MCF 10A (cell line): ENCODE measurements at regions not wholly inside any gene's neighbourhood (a gene's known extent, or its start where the extent isn't known, plus 50 kb on each side); places are given as distances from the start of the nearest gene placed in this dataset.

Experiments used
- BruUV-seq: library from RNA; stranded (reverse); fragments of 400-500 nt; replicated peaks from 2 replicates; lab custom pipeline; 2021; lab: Mats Ljungman, UMichigan
- CTCF ChIA-PET: fragments of 300-600 bp; sonication (Branson Sonifier 250); formaldehyde crosslinking; extraction: SDS; loops from one replicate; lab custom pipeline; 2021; ENCODE audit warnings: antibody characterized with exemption, inconsistent platforms; lab: Yijun Ruan, JAX
- POLR2A ChIA-PET: fragments of 300-600, 350-650 bp; sonication (Branson Sonifier 250); formaldehyde crosslinking; extraction: SDS; loops from one replicate; lab custom pipeline; 2020; ENCODE audit warnings: antibody characterized with exemption, inconsistent platforms; lab: Yijun Ruan, JAX
- DNase-seq: peaks from one replicate; pipeline ENCODE4 v3.0.0-alpha.2; 2018; ENCODE audit not compliant: unreplicated experiment
- H3K27ac Mint-ChIP-seq: one replicate; pipeline ENCODE4 v1.8.0; 2022; ENCODE audit warnings: mild to moderate bottlenecking, low read depth, mixed read lengths; ENCODE audit not compliant: unreplicated experiment
- H3K27me3 Mint-ChIP-seq: one replicate; pipeline ENCODE4 v1.8.0; 2022; ENCODE audit warnings: mixed read lengths; ENCODE audit not compliant: insufficient read depth, unreplicated experiment
- H3K36me3 Mint-ChIP-seq: one replicate; pipeline ENCODE4 v1.8.0; 2022; ENCODE audit warnings: mild to moderate bottlenecking, moderate library complexity, mixed read lengths; ENCODE audit not compliant: insufficient read depth, unreplicated experiment
- H3K4me1 Mint-ChIP-seq: one replicate; pipeline ENCODE4 v1.8.0; 2022; ENCODE audit warnings: mixed read lengths; ENCODE audit not compliant: insufficient read depth, unreplicated experiment
- H3K4me3 Mint-ChIP-seq: one replicate; pipeline ENCODE4 v1.8.0; 2022; ENCODE audit warnings: mild to moderate bottlenecking, moderate library complexity, mixed read lengths; ENCODE audit not compliant: unreplicated experiment
- H3K9me3 Mint-ChIP-seq: one replicate; pipeline ENCODE4 v1.8.0; 2022; ENCODE audit warnings: mixed read lengths; ENCODE audit not compliant: unreplicated experiment
- intact Hi-C: fragments of 100-400 bp; cut with micrococcal nuclease; formaldehyde crosslinking; loops from 2 replicates; pipeline ENCODE4 v1.14.1; 2022
- TF ChIP-seq, protein P1 (sequence below): fragments of 200-600 bp; IDR thresholded peaks from one replicate; pipeline ENCODE4 v1.8.0; 2022; ENCODE audit warnings: antibody characterized with exemption, mild to moderate bottlenecking; ENCODE audit not compliant: unreplicated experiment

DNA sequence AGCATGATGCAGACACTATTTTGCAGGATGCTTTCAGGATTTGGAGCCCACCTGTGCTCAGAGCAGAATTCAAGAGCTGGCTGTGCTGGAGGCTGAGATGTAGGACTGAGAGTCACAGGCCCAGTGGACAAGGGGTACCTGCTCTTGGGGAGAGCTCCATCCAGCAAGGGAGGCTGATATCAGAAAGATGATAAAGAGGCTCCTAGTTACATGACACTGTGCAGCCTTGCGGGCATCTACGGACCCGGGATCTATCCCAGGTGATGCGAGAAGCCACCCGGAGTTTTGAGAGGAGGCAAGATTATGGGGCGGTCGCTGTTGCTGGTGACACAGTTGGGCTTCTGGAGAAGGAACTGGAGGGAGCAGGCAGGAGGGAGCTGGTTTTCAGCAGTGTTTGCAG is 579.0 kb downstream of the TBC1D22A start:
- CTCF ChIA-PET = no interaction called here
- TF ChIP-seq, protein P1, sequence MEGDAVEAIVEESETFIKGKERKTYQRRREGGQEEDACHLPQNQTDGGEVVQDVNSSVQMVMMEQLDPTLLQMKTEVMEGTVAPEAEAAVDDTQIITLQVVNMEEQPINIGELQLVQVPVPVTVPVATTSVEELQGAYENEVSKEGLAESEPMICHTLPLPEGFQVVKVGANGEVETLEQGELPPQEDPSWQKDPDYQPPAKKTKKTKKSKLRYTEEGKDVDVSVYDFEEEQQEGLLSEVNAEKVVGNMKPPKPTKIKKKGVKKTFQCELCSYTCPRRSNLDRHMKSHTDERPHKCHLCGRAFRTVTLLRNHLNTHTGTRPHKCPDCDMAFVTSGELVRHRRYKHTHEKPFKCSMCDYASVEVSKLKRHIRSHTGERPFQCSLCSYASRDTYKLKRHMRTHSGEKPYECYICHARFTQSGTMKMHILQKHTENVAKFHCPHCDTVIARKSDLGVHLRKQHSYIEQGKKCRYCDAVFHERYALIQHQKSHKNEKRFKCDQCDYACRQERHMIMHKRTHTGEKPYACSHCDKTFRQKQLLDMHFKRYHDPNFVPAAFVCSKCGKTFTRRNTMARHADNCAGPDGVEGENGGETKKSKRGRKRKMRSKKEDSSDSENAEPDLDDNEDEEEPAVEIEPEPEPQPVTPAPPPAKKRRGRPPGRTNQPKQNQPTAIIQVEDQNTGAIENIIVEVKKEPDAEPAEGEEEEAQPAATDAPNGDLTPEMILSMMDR = no peak
- H3K9me3 Mint-ChIP-seq = peaks cover under 1% of the 10 kb centered on the region
- H3K36me3 Mint-ChIP-seq = peaks cover 6% of the 10 kb centered on the region
- no peak overlapping the region for H3K4me3 Mint-ChIP-seq
- intact Hi-C loops = no loop called here
- no peak overlapping the region for H3K27ac Mint-ChIP-seq
- POLR2A ChIA-PET = no interaction called here
- BruUV-seq = no TSS peak
- peaks cover 11% of the 10 kb centered on the region for H3K27me3 Mint-ChIP-seq
- H3K4me1 Mint-ChIP-seq = peaks cover 18% of the 10 kb centered on the region
- no peak for DNase-seq

DNA sequence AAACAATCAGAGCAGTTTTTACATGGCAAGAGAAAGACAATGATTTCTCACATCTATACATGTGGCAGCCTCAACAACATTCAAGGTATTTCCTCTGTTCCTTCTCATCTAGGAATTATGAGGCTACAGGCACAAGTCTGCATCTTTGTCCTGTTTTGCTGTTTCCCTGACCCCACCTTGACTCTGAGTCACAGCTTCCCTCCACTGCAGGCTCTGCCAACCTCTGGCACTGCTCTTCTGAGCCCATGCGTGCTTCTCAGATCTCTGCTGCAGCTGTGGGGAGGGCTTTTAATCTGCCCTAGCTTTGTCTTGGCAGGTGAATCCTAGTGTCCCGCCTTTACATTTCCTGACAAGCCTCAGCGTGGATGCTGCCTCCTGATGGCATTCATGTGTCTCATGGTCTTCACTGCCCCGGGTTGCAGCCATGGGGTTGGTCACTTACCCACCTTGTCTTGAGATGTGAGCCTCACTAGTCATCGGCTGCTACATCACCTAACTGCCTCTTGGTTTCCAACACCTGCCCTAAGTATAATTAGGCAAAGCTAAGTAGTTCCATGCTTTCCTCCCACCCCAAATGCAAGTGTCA is 578.5 kb downstream of the TBC1D22A start:
- Mint-ChIP-seq H3K27me3 (peaks cover 11% of the 10 kb centered on the region), H3K4me1 (peaks cover 22% of the 10 kb centered on the region), H3K9me3 (peaks cover 6% of the 10 kb centered on the region), H3K4me3 (no peak overlapping the region), H3K36me3 (peaks cover 6% of the 10 kb centered on the region), H3K27ac (no peak overlapping the region)
- TF ChIP-seq, protein P1 = no peak
- intact Hi-C loops = no loop called here
- ChIA-PET POLR2A (no interaction called here), CTCF (no interaction called here)
- BruUV-seq = no TSS peak
- peak; percentile 33 for DNase-seq

DNA sequence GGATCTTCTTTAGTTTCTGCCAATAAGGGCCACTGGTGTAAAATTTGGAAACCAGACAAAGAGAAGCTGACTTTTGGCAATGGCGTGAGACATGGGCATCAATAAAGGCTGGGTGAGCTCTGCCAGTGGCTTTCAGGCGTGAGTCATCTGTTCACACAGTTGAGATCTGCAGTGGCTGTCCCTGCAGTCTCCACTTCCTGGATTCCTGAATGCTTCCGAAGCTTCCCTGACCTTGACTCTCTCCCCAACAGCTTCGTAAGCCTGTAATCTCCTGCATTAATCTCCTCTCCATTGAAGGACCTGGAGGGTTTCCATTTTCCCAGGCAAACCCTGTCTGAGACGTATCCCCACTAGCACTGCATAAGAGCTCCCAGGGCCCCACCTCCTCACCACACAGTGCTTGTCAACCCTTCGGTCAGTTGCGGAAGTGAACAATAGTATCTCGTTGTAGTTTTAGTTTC is 574.7 kb downstream of the TBC1D22A start:
- peak; percentile 77 for DNase-seq
- ChIA-PET POLR2A (interaction anchor here (1.2 to 1.4 kb wide), 2 partner anchors 8 to 13 kb away, joined by 3 to 9 read pairs; no protein-coding TSS in a partner anchor), CTCF (interaction anchor here (0.7 to 0.9 kb wide), 2 partner anchors 127 to 534 kb away, joined by 3 to 5 read pairs; no protein-coding TSS in a partner anchor)
- Mint-ChIP-seq H3K4me3 (peak overlapping the region; percentile 67), H3K36me3 (no peaks in the 10 kb centered on the region), H3K9me3 (peaks cover 11% of the 10 kb centered on the region), H3K4me1 (peaks cover 26% of the 10 kb centered on the region), H3K27ac (peak overlapping the region; percentile 88), H3K27me3 (no peaks in the 10 kb centered on the region)
- no TSS peak for BruUV-seq
- intact Hi-C loops = no loop called here
- TF ChIP-seq, protein P1 = no peak

DNA sequence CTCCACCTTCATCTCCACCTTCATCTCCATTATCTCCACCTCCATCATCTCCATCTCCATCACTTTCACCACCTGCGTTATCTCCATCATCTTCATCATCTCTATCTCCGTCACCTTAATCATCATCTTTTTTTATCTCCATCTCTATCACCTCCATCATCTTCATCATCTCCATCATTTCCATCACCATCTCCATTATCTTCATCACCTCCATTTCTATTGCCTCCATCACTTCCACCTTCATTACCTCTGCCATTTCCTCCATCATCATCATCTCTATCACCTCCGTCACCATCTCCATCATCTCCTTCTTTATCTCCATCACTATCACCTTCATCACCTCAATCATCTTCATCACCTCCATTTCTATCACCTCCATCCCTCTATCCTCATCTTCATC is 573.5 kb downstream of the TBC1D22A start:
- Mint-ChIP-seq H3K9me3 (peaks cover 11% of the 10 kb centered on the region), H3K4me1 (peaks cover 22% of the 10 kb centered on the region), H3K27ac (peak overlapping the region; percentile 32), H3K4me3 (no peak overlapping the region), H3K27me3 (no peaks in the 10 kb centered on the region), H3K36me3 (no peaks in the 10 kb centered on the region)
- TF ChIP-seq, protein P1 = no peak
- ChIA-PET POLR2A (no interaction called here), CTCF (interaction anchor here (0.5 kb wide), 1 partner anchor 1186 kb away, joined by 3 read pairs; no protein-coding TSS in a partner anchor)
- DNase-seq = no peak
- no TSS peak for BruUV-seq
- intact Hi-C loops = no loop called here
